Parathyroid adenoma (tissue), 2 donors: ENCODE measurements at regions not wholly inside any gene's neighbourhood (a gene's known extent, or its start where the extent isn't known, plus 50 kb on each side); places are given as distances from the start of the nearest gene placed in this dataset.

Experiments used
- H2AFZ ChIP-seq: fragments of 300-600 bp; sonication (generic); one replicate; pipeline ENCODE4 v1.7.0; 2017; ENCODE audit warnings: antibody characterized with exemption, mild to moderate bottlenecking
- H3K27ac ChIP-seq: fragments of 300-600 bp; sonication (generic); one replicate; pipeline ENCODE4 v1.7.0; 2017
- H3K27me3 ChIP-seq: fragments of 300-600 bp; sonication (generic); one replicate; pipeline ENCODE4 v1.7.0; 2017; ENCODE audit warnings: low read length; ENCODE audit not compliant: control insufficient read depth, insufficient read depth
- H3K36me3 ChIP-seq: fragments of 300-600 bp; sonication (generic); one replicate; pipeline ENCODE4 v1.7.0; 2017; ENCODE audit warnings: low read length; ENCODE audit not compliant: control insufficient read depth, insufficient read depth
- H3K4me1 ChIP-seq: fragments of 300-600 bp; sonication (generic); one replicate; pipeline ENCODE4 v1.7.0; 2017; ENCODE audit warnings: control low read depth
- H3K4me2 ChIP-seq: fragments of 300-600 bp; sonication (generic); one replicate; pipeline ENCODE4 v1.7.0; 2017; ENCODE audit warnings: low read length
- H3K4me3 ChIP-seq: fragments of 300-600 bp; sonication (generic); one replicate; pipeline ENCODE4 v1.7.0; 2017; ENCODE audit warnings: low read depth, low read length
- H3K79me2 ChIP-seq: fragments of 300-600 bp; sonication (generic); one replicate; pipeline ENCODE4 v1.7.0; 2017; ENCODE audit warnings: control low read depth
- H3K9ac ChIP-seq: fragments of 300-600 bp; sonication (generic); one replicate; pipeline ENCODE4 v1.7.0; 2017; ENCODE audit warnings: mild to moderate bottlenecking
- H3K9me3 ChIP-seq: fragments of 300-600 bp; sonication (generic); one replicate; pipeline ENCODE4 v1.7.0; 2017; ENCODE audit warnings: low read length; ENCODE audit not compliant: control insufficient read depth
- CTCF ChIP-seq: fragments of 300-600 bp; sonication (generic); IDR thresholded peaks from one replicate; pipeline ENCODE4 v1.7.0; 2017; ENCODE audit warnings: antibody characterized with exemption, mild to moderate bottlenecking
- donor health status: primary hyperparathyroidism.

- Histone ChIP-seq H3K4me2 (no peak overlapping the region), H3K4me3 (no peak overlapping the region), H3K27me3 (no peaks in the 10 kb centered on the region), H2AFZ (no peak overlapping the region), H3K79me2 (no peaks in the 10 kb centered on the region), H3K4me1 (no peaks in the 10 kb centered on the region), H3K9me3 (no peaks in the 10 kb centered on the region), H3K36me3 (no peaks in the 10 kb centered on the region), H3K27ac (no peak overlapping the region), H3K9ac (no peak overlapping the region)
- no peak for TF ChIP-seq CTCF
Observed at GRCh38 chr5:133889271-133889905, 79.0 kb downstream of the C5orf15 start.

- no peaks in the 10 kb centered on the region for H3K36me3 ChIP-seq
- no peaks in the 10 kb centered on the region for H3K9me3 ChIP-seq
- H3K4me1 ChIP-seq: no peaks in the 10 kb centered on the region
- H2AFZ ChIP-seq: no peak overlapping the region
- no peak overlapping the region for H3K4me2 ChIP-seq
- H3K9ac ChIP-seq: no peak overlapping the region
- H3K79me2 ChIP-seq: no peaks in the 10 kb centered on the region
- H3K4me3 ChIP-seq: no peak overlapping the region
- H3K27ac ChIP-seq: no peak overlapping the region
- no peaks in the 10 kb centered on the region for H3K27me3 ChIP-seq
- TF ChIP-seq CTCF: no peak
Observed at GRCh38 chr5:133888625-133888991, 79.8 kb downstream of the C5orf15 start.

GRCh38 chr5:133885566-133885965, 82.9 kb downstream of the C5orf15 start:
- no peak overlapping the region for H3K4me2 ChIP-seq
- H3K4me3 ChIP-seq: no peak overlapping the region
- H2AFZ ChIP-seq: no peak overlapping the region
- no peak overlapping the region for H3K9ac ChIP-seq
- no peaks in the 10 kb centered on the region for H3K4me1 ChIP-seq
- no peaks in the 10 kb centered on the region for H3K79me2 ChIP-seq
- H3K9me3 ChIP-seq: no peaks in the 10 kb centered on the region
- no peak overlapping the region for H3K27ac ChIP-seq
- H3K27me3 ChIP-seq: no peaks in the 10 kb centered on the region
- H3K36me3 ChIP-seq: no peaks in the 10 kb centered on the region
- TF ChIP-seq CTCF: no peak

- Histone ChIP-seq H3K27ac (no peak overlapping the region), H3K27me3 (no peaks in the 10 kb centered on the region), H3K9me3 (no peaks in the 10 kb centered on the region), H2AFZ (no peak overlapping the region), H3K4me3 (no peak overlapping the region), H3K9ac (no peak overlapping the region), H3K4me2 (no peak overlapping the region), H3K4me1 (no peaks in the 10 kb centered on the region), H3K79me2 (no peaks in the 10 kb centered on the region), H3K36me3 (no peaks in the 10 kb centered on the region)
- no peak for TF ChIP-seq CTCF
Observed at GRCh38 chr5:133884569-133885311, 83.7 kb downstream of the C5orf15 start.

GRCh38 chr5:133883916-133884315, 84.5 kb downstream of the C5orf15 start:
- no peak overlapping the region for H2AFZ ChIP-seq
- no peak overlapping the region for H3K4me3 ChIP-seq
- H3K36me3 ChIP-seq: no peaks in the 10 kb centered on the region
- no peak for TF ChIP-seq CTCF
- no peaks in the 10 kb centered on the region for H3K4me1 ChIP-seq
- no peaks in the 10 kb centered on the region for H3K9me3 ChIP-seq
- no peaks in the 10 kb centered on the region for H3K79me2 ChIP-seq
- no peak overlapping the region for H3K4me2 ChIP-seq
- no peak overlapping the region for H3K9ac ChIP-seq
- no peak overlapping the region for H3K27ac ChIP-seq
- no peaks in the 10 kb centered on the region for H3K27me3 ChIP-seq
